BE2C (cell line): ENCODE measurements at regions not wholly inside any gene's neighbourhood (a gene's known extent, or its start where the extent isn't known, plus 50 kb on each side); places are given as distances from the start of the nearest gene placed in this dataset.

Experiments
- DNase-seq: peaks from one replicate; pipeline ENCODE4 v3.0.0-alpha.2; 2020
- H3K27me3 ChIP-seq: fragments of 250-450 bp; sonication (Bioruptor Pico); 2 replicates; pipeline ENCODE4 v1.5.1; 2020; ENCODE audit warnings: mild to moderate bottlenecking
- H3K36me3 ChIP-seq: fragments of 250-450 bp; sonication (Bioruptor Pico); 2 replicates; pipeline ENCODE4 v1.5.1; 2020; ENCODE audit warnings: mild to moderate bottlenecking
- H3K4me1 ChIP-seq: fragments of 250-450 bp; sonication (Bioruptor Pico); 2 replicates; pipeline ENCODE4 v1.5.1; 2020
- H3K4me3 ChIP-seq: 2 replicates; pipeline ENCODE4 v1.5.1; 2011; ENCODE audit warnings: low read depth, low read length
- H3K9me3 ChIP-seq: fragments of 250-450 bp; sonication (Bioruptor Pico); 2 replicates; pipeline ENCODE4 v1.5.1; 2020
- CTCF ChIP-seq: IDR thresholded peaks from 2 replicates; pipeline ENCODE4 v1.5.1; 2012; ENCODE audit warnings: mild to moderate bottlenecking, low read depth, low read length

GRCh38 chr12:20309504-20310148 is 58.7 kb upstream of the PDE3A start:
- no peak for TF ChIP-seq CTCF
- Histone ChIP-seq H3K9me3 (no peaks in the 10 kb centered on the region; the same call in 1 of the 2 replicates), H3K4me3 (no peak overlapping the region), H3K27me3 (no peaks in the 10 kb centered on the region), H3K4me1 (no peaks in the 10 kb centered on the region), H3K36me3 (no peaks in the 10 kb centered on the region)
- DNase-seq = no peak

GRCh38 chr12:20314328-20314727 is 54.0 kb upstream of the PDE3A start:
- no peak for DNase-seq
- Histone ChIP-seq H3K4me3 (no peak overlapping the region), H3K4me1 (no peaks in the 10 kb centered on the region), H3K36me3 (no peaks in the 10 kb centered on the region), H3K9me3 (no peaks in the 10 kb centered on the region), H3K27me3 (no peaks in the 10 kb centered on the region)
- no peak for TF ChIP-seq CTCF

DNA sequence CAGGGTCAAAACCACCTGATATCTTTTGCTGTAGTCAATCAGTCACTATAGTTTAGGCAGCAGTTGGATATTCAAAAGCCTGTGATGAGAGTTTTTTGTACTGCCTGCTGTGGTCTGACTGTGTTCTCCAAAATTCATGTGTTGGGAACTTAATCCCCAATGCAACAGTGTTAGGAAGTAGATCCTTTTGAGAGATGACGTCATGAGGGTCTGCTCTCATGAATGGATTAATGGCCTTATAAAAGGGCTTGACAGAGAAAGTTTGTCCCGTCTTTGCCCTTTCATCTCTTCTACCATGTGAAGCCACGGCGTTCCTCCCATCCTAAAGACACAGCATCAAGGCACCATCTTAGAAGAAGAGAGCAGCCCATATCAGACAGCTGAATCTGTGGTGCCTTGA is 50.8 kb upstream of the PDE3A start:
- no peaks in the 10 kb centered on the region for H3K36me3 ChIP-seq
- no peaks in the 10 kb centered on the region for H3K27me3 ChIP-seq
- no peaks in the 10 kb centered on the region for H3K4me1 ChIP-seq
- H3K9me3 ChIP-seq = no peaks in the 10 kb centered on the region
- TF ChIP-seq CTCF = no peak
- no peak for DNase-seq
- H3K4me3 ChIP-seq = no peak overlapping the region
